ENCODE measurements at regions not wholly inside any gene's neighbourhood (a gene's known extent, or its start where the extent isn't known, plus 50 kb on each side); places are given as distances from the start of the nearest gene placed in this dataset.

DNA sequence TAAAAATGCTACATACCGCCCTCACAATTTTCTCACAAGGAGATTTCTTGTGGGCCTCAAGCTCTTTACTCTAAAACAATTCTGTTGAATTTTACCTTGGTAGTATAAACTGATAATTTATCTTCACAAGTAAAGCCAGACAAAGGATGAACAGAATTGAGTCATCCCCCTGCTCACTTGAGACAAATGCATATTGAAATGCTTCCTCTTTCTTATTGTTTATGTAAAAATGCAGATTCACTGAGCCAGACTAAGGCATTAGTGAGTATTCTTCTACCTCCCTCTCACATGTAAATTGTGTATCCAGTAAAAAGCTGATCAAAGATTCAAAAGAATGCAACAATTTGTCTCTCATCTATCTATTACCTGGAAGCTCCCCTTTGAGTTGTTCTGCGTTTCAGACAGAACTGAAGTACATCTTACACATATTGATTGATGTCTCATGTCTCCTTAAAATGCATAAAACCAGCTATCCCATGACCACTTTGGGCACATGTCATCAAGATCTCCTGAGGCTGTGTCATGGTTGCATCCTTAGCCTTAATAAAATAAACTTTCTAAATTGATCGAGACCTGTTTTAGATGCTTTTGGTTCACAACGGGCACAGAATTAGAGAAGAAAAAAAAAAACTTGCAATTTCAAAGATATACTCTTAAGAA is 743.1 kb upstream of the B3GALT2 start:
- intact Hi-C loops (cut with DNase I) = no loop called here
- Histone ChIP-seq H3K27me3 (no peaks in the 10 kb centered on the region), H3K27ac (no peak overlapping the region), H3K36me3 (no peaks in the 10 kb centered on the region), H3K4me1 (no peaks in the 10 kb centered on the region), H3K4me3 (replicated peaks in 1 of 3) (no peak overlapping the region), H3K9me3 (no peaks in the 10 kb centered on the region)
- no peak for DNase-seq
- 70 to 82% methylated on average over 4 of the region's 4 CpGs for WGBS, 2 donors
- TF ChIP-seq, protein P1, sequence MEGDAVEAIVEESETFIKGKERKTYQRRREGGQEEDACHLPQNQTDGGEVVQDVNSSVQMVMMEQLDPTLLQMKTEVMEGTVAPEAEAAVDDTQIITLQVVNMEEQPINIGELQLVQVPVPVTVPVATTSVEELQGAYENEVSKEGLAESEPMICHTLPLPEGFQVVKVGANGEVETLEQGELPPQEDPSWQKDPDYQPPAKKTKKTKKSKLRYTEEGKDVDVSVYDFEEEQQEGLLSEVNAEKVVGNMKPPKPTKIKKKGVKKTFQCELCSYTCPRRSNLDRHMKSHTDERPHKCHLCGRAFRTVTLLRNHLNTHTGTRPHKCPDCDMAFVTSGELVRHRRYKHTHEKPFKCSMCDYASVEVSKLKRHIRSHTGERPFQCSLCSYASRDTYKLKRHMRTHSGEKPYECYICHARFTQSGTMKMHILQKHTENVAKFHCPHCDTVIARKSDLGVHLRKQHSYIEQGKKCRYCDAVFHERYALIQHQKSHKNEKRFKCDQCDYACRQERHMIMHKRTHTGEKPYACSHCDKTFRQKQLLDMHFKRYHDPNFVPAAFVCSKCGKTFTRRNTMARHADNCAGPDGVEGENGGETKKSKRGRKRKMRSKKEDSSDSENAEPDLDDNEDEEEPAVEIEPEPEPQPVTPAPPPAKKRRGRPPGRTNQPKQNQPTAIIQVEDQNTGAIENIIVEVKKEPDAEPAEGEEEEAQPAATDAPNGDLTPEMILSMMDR (IDR thresholded peaks at IDR 0.05) = no peak
- TF ChIP-seq POLR2A (IDR thresholded peaks at IDR 0.05) = no peak

DNA sequence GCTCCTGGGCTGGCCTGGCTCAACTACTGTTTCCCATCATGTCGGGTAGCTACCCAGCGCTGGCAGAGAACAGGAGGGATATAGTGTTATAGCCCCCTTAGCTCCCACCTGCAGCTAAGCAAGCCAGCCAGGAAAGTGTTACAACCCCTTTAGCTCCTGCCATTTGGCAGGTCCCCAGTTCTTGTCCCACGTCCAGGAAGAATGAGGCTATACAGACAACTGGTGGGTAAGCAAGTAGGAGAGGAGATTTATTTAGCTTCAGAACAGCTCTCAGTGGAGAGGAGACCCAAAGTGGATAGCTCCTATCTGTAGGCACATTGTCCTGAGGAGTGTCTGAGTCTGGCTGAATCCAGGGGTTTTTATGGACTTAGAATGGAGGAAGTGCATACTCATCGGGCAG is 741.1 kb upstream of the B3GALT2 start:
- no peak for DNase-seq
- Histone ChIP-seq H3K4me3 (replicated peaks in 1 of 3) (no peak overlapping the region), H3K36me3 (no peaks in the 10 kb centered on the region), H3K27me3 (no peaks in the 10 kb centered on the region), H3K27ac (no peak overlapping the region), H3K4me1 (no peaks in the 10 kb centered on the region), H3K9me3 (no peaks in the 10 kb centered on the region)
- intact Hi-C loops (cut with DNase I) = no loop called here
- no peak for TF ChIP-seq POLR2A (IDR thresholded peaks at IDR 0.05)
- TF ChIP-seq, protein P1 (IDR thresholded peaks at IDR 0.05) = no peak
- 58 to 69% methylated on average over 4 of the region's 4 CpGs for WGBS, 2 donors

DNA sequence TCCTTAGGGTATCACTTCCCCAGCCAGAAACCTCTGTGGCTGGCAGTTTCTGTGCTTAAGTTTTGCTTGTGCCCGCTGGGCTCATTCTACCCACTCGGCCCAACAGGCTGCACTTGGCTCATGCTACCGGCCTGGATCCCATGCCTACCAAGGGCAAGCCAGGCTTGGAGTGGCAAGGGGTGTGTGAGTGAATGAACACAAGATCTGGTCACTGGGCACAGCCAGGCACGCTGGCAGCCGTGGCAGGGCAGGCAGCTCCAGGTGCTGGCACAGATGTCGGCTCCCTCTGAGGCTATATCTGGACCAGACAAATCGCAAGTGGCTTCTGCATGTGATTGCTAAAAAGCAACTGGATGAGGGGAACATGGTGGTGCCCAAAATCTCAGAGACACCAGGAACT is 740.5 kb upstream of the B3GALT2 start:
- whole genome bisulfite sequencing, 2 donors = 80 to 95% methylated on average over 5 to 7 of the region's 7 CpGs
- H3K9me3 ChIP-seq = no peaks in the 10 kb centered on the region
- no peaks in the 10 kb centered on the region for H3K27me3 ChIP-seq
- TF ChIP-seq, protein P1 (IDR thresholded peaks at IDR 0.05) = no peak
- no peak for TF ChIP-seq POLR2A (IDR thresholded peaks at IDR 0.05)
- no peaks in the 10 kb centered on the region for H3K36me3 ChIP-seq
- intact Hi-C loops (cut with DNase I) = no loop called here
- H3K4me3 ChIP-seq (replicated peaks in 1 of 3) = no peak overlapping the region
- H3K27ac ChIP-seq = no peak overlapping the region
- no peak for DNase-seq
- H3K4me1 ChIP-seq = no peaks in the 10 kb centered on the region

DNA sequence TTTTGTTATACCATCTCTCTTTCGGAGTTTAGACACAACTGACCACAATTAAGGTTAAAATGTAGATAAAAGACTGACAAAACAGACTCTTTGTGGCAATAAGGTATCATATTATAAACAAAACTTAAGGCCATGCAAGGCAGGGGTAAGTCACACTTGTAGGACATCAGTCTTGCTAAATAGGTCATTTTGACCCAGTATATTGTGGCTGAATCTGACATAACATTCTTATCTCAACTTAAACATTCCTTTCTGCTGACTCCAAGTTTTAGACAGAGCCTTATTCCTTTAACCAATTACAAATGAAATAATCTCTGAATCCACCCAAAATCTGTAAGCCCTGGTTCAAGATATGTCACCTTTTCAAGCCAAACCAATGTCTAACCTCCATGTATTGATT is 733.4 kb upstream of the B3GALT2 start:
- H3K4me1 ChIP-seq = no peaks in the 10 kb centered on the region
- H3K27ac ChIP-seq = no peak overlapping the region
- intact Hi-C loops (cut with DNase I) = no loop called here
- no peaks in the 10 kb centered on the region for H3K27me3 ChIP-seq
- TF ChIP-seq POLR2A (IDR thresholded peaks at IDR 0.05) = no peak
- TF ChIP-seq, protein P1 (IDR thresholded peaks at IDR 0.05) = no peak
- H3K9me3 ChIP-seq = no peaks in the 10 kb centered on the region
- no peaks in the 10 kb centered on the region for H3K36me3 ChIP-seq
- no peak for DNase-seq
- H3K4me3 ChIP-seq (replicated peaks in 1 of 3) = no peak overlapping the region
- WGBS, 2 donors = 90 to 95% methylated on average over 1 of the region's 1 CpG

DNA sequence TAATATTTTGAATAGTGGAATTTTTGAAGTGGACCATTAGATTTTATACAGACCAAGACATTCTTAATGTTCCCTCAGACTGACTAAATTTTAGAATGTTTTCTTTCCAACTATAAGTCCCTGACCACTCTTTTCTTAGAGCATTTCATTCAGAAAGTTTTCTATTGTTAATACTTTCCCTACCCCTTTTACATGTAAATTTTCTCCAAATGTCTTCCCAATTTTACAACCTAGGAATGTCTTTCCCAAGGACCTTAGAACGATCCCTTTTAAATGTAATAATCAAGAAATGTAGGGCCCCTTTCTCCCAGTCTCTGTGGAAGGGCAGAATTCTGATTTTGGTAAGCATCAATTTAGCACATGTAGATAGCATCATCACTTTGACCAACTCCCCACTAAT is 730.0 kb upstream of the B3GALT2 start:
- TF ChIP-seq POLR2A (IDR thresholded peaks at IDR 0.05) = no peak
- TF ChIP-seq, protein P1 (IDR thresholded peaks at IDR 0.05) = no peak
- WGBS, 2 donors = 86 to 96% methylated on average over 1 of the region's 1 CpG
- Histone ChIP-seq H3K27me3 (no peaks in the 10 kb centered on the region), H3K36me3 (no peaks in the 10 kb centered on the region), H3K9me3 (no peaks in the 10 kb centered on the region), H3K4me1 (no peaks in the 10 kb centered on the region), H3K27ac (no peak overlapping the region), H3K4me3 (replicated peaks in 1 of 3) (no peak overlapping the region)
- DNase-seq = no peak
- intact Hi-C loops (cut with DNase I) = no loop called here

Measured in thyroid gland (tissue), 4 donors.